SH-SY5Y (cell line): ENCODE measurements at regions not wholly inside any gene's neighbourhood (a gene's known extent, or its start where the extent isn't known, plus 50 kb on each side); places are given as distances from the start of the nearest gene placed in this dataset.

Experiments
- GATA2 ChIP-seq: IDR thresholded peaks from 2 replicates; pipeline ENCODE4 v1.6.1; 2011; ENCODE audit warnings: mild to moderate bottlenecking, low read depth, low read length
- GATA3 ChIP-seq: IDR thresholded peaks from 2 replicates; pipeline ENCODE4 v1.6.1; 2011; ENCODE audit warnings: low read depth, mild to moderate bottlenecking, low read length, moderate library complexity

DNA sequence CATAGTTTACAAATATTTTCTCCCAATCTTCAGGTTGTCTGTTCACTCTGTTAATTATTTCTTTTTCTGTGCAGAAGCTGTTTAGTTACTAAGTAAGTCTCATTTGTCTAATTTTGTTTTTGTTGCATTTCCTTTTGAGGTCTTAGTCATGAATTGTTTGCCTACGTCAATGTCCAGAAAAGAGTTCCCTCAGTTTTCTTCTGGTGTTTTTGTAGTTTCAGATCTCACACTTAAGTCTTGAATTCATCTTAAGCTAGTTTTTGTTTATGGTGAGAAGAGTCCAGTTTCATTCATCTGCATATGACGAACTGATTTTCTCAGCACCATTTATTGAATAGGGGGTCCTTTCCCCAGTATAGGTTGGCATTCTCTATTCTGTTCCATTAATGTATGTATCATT is 1252.2 kb upstream of the TMEFF2 start:
- TF ChIP-seq GATA2, result no peak
- no peak for TF ChIP-seq GATA3
